ENCODE measurements at regions not wholly inside any gene's neighbourhood (a gene's known extent, or its start where the extent isn't known, plus 50 kb on each side); places are given as distances from the start of the nearest gene placed in this dataset.

GRCh38 chr10:128556182-128557110 lies 430.2 kb upstream of the MKI67 start:
- Histone ChIP-seq H3K36me3 (replicated peaks in 1 of 2; ENCODE audit: control insufficient read depth in 1 of 2, insufficient read depth in 2 of 2, low read length in 2 of 2) (no peaks in the 10 kb centered on the region), H3K79me2 (ENCODE audit: insufficient read depth, low read length) (no peaks in the 10 kb centered on the region), H3K27ac (ENCODE audit: extremely low read length, insufficient read depth, low read length) (no peak overlapping the region), H3K27me3 (ENCODE audit: control insufficient read depth in 1 of 2, insufficient read depth in 2 of 2, low read length in 2 of 2) (peaks cover 1 to 24% of the 10 kb centered on the region in 2 experiments; a peak in 3 of 5 replicates), H3K4me1 (ENCODE audit: insufficient read depth, low read length) (no peaks in the 10 kb centered on the region), H3K4me2 (ENCODE audit: low read depth, low read length) (no peak overlapping the region), H4K20me1 (ENCODE audit: insufficient read depth, low read length) (no peaks in the 10 kb centered on the region), H3K9ac (ENCODE audit: insufficient read depth, low read depth, low read length) (no peak overlapping the region), H2AFZ (ENCODE audit: low read length) (no peak overlapping the region), H3K4me3 (replicated peaks in 1 of 3; ENCODE audit: insufficient read depth in 1 of 3, low read depth in 2 of 3, low read length in 3 of 3) (no peak overlapping the region), H3K9me3 (ENCODE audit: low read length) (no peaks in the 10 kb centered on the region)
- POLR2A ChIA-PET = no interaction called here
- in situ Hi-C loops (cut with HindIII; ENCODE audit: extremely low pct_ligation_motif_present, low pct_unique_long_range_greater_than_20kb) = no loop called here
- CTCF ChIA-PET (ENCODE audit: low intra/inter-chr PET ratio, low total read pairs) = no interaction called here
- no TSS peak for BruUV-seq (replicated peaks)
- FAIRE-seq (no peak), ATAC-seq (no peak), DNase-seq (ENCODE audit: low spot score) (no peak)
- TF ChIP-seq, protein P1, sequence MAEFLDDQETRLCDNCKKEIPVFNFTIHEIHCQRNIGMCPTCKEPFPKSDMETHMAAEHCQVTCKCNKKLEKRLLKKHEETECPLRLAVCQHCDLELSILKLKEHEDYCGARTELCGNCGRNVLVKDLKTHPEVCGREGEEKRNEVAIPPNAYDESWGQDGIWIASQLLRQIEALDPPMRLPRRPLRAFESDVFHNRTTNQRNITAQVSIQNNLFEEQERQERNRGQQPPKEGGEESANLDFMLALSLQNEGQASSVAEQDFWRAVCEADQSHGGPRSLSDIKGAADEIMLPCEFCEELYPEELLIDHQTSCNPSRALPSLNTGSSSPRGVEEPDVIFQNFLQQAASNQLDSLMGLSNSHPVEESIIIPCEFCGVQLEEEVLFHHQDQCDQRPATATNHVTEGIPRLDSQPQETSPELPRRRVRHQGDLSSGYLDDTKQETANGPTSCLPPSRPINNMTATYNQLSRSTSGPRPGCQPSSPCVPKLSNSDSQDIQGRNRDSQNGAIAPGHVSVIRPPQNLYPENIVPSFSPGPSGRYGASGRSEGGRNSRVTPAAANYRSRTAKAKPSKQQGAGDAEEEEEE (CRISPR knock-in tag; IDR thresholded peaks at IDR 0.05; ENCODE audit: borderline replicate concordance) = no peak
- TF ChIP-seq HOXD1 (CRISPR knock-in tag; IDR thresholded peaks at IDR 0.05) = no peak
- TF ChIP-seq, protein P2, sequence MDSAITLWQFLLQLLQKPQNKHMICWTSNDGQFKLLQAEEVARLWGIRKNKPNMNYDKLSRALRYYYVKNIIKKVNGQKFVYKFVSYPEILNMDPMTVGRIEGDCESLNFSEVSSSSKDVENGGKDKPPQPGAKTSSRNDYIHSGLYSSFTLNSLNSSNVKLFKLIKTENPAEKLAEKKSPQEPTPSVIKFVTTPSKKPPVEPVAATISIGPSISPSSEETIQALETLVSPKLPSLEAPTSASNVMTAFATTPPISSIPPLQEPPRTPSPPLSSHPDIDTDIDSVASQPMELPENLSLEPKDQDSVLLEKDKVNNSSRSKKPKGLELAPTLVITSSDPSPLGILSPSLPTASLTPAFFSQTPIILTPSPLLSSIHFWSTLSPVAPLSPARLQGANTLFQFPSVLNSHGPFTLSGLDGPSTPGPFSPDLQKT (CRISPR knock-in tag; IDR thresholded peaks at IDR 0.05; ENCODE audit: borderline replicate concordance) = no peak
- no peak for TF ChIP-seq SSRP1 (CRISPR knock-in tag; IDR thresholded peaks at IDR 0.05)
- TF ChIP-seq SP1 (IDR thresholded peaks at IDR 0.05) = no peak
- TF ChIP-seq SP1 (CRISPR knock-in tag; IDR thresholded peaks at IDR 0.05) = no peak
- TF ChIP-seq HNRNPK (IDR thresholded peaks at IDR 0.05; ENCODE audit: low read depth, low read length, poor library complexity, severe bottlenecking) = no peak
- no peak for TF ChIP-seq ZKSCAN8 (CRISPR knock-in tag; IDR thresholded peaks at IDR 0.05; ENCODE audit: borderline replicate concordance)
- WGBS (ENCODE audit: low lambda C conversion rate) = 11% methylated on average over 12 of the region's 15 CpGs
- intact Hi-C loops (cut with micrococcal nuclease; ENCODE audit: unreplicated experiment) = no loop called here

All from HepG2 (cell line).